ENCODE measurements at regions not wholly inside any gene's neighbourhood (a gene's known extent, or its start where the extent isn't known, plus 50 kb on each side); places are given as distances from the start of the nearest gene placed in this dataset.

DNA sequence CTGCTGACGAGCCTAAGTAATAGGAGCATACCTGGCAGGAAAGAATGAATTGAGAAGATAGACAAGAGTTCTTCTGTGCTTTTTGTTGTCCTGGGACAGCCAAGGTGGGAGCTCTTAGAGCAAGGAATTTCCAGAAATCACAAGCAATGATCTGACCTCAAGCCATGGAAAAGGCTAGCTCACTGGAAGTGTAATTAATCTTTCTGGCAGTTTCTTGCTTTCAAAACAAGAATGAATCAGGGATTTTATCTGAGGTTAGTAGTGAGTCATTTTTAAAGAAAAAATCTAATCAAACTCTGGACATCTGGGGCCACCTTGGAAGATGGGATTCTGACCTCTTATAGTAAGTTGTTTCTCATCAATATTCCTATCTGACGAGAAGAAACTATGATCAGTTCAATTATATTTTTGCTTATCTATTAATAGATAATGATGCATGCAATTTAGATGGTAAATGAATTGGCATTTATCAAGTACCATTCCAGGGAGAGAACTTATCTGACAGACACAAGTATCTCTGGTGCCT lies 98.0 kb downstream of the ADCYAP1 start:
- ChIA-PET POLR2A (no interaction called here), CTCF (no interaction called here)
- TF ChIP-seq ELF4 (IDR thresholded peaks at IDR 0.05): no peak
- no peak for TF ChIP-seq FOXA1 (IDR thresholded peaks at IDR 0.05)
- TF ChIP-seq CTBP1 (IDR thresholded peaks at IDR 0.05; ENCODE audit: borderline replicate concordance): no peak
- TF ChIP-seq HDGF (IDR thresholded peaks at IDR 0.05; ENCODE audit: borderline replicate concordance): no peak
- TF ChIP-seq, protein P1, sequence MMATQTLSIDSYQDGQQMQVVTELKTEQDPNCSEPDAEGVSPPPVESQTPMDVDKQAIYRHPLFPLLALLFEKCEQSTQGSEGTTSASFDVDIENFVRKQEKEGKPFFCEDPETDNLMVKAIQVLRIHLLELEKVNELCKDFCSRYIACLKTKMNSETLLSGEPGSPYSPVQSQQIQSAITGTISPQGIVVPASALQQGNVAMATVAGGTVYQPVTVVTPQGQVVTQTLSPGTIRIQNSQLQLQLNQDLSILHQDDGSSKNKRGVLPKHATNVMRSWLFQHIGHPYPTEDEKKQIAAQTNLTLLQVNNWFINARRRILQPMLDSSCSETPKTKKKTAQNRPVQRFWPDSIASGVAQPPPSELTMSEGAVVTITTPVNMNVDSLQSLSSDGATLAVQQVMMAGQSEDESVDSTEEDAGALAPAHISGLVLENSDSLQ (IDR thresholded peaks at IDR 0.05): no peak
- TF ChIP-seq BHLHE40 (IDR thresholded peaks at IDR 0.05; ENCODE audit: borderline replicate concordance): no peak
- no peak for TF ChIP-seq ZNF384 (IDR thresholded peaks at IDR 0.05)
- TF ChIP-seq NFRKB (IDR thresholded peaks at IDR 0.05): no peak
- no peak for TF ChIP-seq SUZ12 (IDR thresholded peaks at IDR 0.05)
- no peak for TF ChIP-seq L3MBTL2 (conservative IDR thresholded peaks at IDR 0.05)
- no peak for TF ChIP-seq FOXM1 (IDR thresholded peaks at IDR 0.05; ENCODE audit: borderline replicate concordance)
- TF ChIP-seq FOXK2 (IDR thresholded peaks at IDR 0.05): no peak
- no peak for DNase-seq (ENCODE audit: extremely low spot score)

DNA sequence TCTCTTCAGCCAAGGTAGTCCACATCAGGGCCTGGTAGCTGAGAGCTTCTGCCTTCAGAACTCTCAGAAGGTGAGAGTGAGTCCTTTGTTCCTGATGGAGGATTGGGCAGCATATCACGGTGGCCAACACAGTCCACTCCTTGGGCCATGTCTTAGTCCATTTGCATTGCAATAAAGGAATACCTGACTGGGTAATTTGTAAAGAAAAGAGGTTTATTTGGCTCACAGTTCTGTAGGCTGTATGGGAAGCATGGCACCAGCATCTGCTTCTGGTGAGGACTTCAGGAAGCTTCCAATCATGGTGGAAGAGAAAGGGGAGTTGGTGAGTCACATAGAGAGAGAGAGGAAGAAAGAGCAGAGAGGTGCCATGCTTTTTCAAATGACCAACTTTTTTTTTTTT lies 98.8 kb downstream of the ADCYAP1 start:
- TF ChIP-seq FOXK2 (IDR thresholded peaks at IDR 0.05) (no peak), SP1 (IDR thresholded peaks at IDR 0.05) (no peak), FOXM1 (IDR thresholded peaks at IDR 0.05; ENCODE audit: borderline replicate concordance) (no peak), LEF1 (IDR thresholded peaks at IDR 0.05; ENCODE audit: borderline replicate concordance) (no peak), FOXA1 (IDR thresholded peaks at IDR 0.05) (no peak), CTBP1 (IDR thresholded peaks at IDR 0.05; ENCODE audit: borderline replicate concordance) (no peak), NFRKB (IDR thresholded peaks at IDR 0.05) (no peak), ZNF384 (IDR thresholded peaks at IDR 0.05) (no peak), HDGF (IDR thresholded peaks at IDR 0.05; ENCODE audit: borderline replicate concordance) (no peak)
- DNase-seq (ENCODE audit: extremely low spot score): no peak
- CTCF ChIA-PET: no interaction called here
- POLR2A ChIA-PET: no interaction called here

DNA sequence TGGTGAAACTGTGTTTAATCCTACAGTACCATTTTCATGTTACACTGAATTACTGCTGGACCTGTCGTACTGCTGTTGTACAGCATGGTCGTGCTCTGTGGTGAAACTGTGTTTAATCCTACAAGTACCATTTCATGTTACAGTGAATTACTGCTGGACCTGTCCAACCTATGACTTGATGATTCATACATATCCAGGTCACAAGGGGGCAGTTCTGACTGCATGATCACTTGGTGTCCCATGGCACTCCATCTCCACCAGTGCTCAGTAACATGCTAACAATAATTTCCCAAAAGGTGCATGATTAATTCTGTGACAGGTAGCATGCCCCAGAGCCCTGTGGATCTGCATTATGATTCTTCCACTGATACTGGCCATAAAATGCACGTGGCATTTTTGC lies 101.6 kb downstream of the ADCYAP1 start:
- TF ChIP-seq FOXA1 (IDR thresholded peaks at IDR 0.05) (no peak), LEF1 (IDR thresholded peaks at IDR 0.05; ENCODE audit: borderline replicate concordance) (no peak), ELF4 (IDR thresholded peaks at IDR 0.05) (no peak), FOXM1 (IDR thresholded peaks at IDR 0.05; ENCODE audit: borderline replicate concordance) (no peak), SP1 (IDR thresholded peaks at IDR 0.05) (no peak)
- ChIA-PET POLR2A (no interaction called here), CTCF (no interaction called here)
- no peak for DNase-seq (ENCODE audit: extremely low spot score)

- no peak for DNase-seq (ENCODE audit: extremely low spot score)
- ChIA-PET CTCF (no interaction called here), POLR2A (no interaction called here)
- TF ChIP-seq L3MBTL2 (conservative IDR thresholded peaks at IDR 0.05) (no peak), ELF4 (IDR thresholded peaks at IDR 0.05) (no peak), SP1 (IDR thresholded peaks at IDR 0.05) (no peak), ARNT (IDR thresholded peaks at IDR 0.05) (no peak), BHLHE40 (IDR thresholded peaks at IDR 0.05; ENCODE audit: borderline replicate concordance) (no peak), FOXK2 (IDR thresholded peaks at IDR 0.05) (no peak), HDGF (IDR thresholded peaks at IDR 0.05; ENCODE audit: borderline replicate concordance) (no peak), FOXA1 (IDR thresholded peaks at IDR 0.05) (no peak), SUZ12 (IDR thresholded peaks at IDR 0.05) (no peak), ZNF384 (IDR thresholded peaks at IDR 0.05) (no peak), NFRKB (IDR thresholded peaks at IDR 0.05) (no peak), FOXM1 (IDR thresholded peaks at IDR 0.05; ENCODE audit: borderline replicate concordance) (no peak), TARDBP (IDR thresholded peaks at IDR 0.05) (no peak), LEF1 (IDR thresholded peaks at IDR 0.05; ENCODE audit: borderline replicate concordance) (no peak), CTBP1 (IDR thresholded peaks at IDR 0.05; ENCODE audit: borderline replicate concordance) (no peak)
Observed at GRCh38 chr18:1006965-1007364, 102.3 kb downstream of the ADCYAP1 start.

DNA sequence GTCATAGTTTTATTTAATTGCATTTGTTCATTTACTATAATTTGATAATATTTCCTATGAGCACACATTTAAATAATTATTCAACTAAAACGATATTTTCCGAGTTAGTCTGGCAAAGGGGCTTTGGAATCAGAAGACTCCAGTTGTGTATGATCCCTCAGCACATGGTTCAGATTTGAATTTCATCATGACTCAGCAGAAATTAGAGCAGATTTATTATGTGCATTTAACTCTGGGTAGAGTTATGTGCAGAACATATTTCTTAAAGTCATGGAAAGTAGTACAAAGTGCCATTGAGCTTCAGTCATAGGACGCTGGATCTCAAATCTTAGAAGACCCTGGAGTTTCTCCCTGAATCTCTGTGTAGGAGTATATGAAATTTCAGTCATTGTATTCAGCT lies 106.7 kb downstream of the ADCYAP1 start:
- POLR2A ChIA-PET: no interaction called here
- TF ChIP-seq FOXA1 (IDR thresholded peaks at IDR 0.05): no peak
- TF ChIP-seq FOXK2 (IDR thresholded peaks at IDR 0.05): no peak

GRCh38 chr18:1012775-1013174 lies 108.1 kb downstream of the ADCYAP1 start:
- CTCF ChIA-PET: no interaction called here

More for the DNA sequence above, 106.7 kb downstream of the ADCYAP1 start:
- DNase-seq (ENCODE audit: extremely low spot score): no peak
- CTCF ChIA-PET: no interaction called here

GRCh38 chr18:1013951-1014350 lies 109.3 kb downstream of the ADCYAP1 start:
- no peak for DNase-seq (ENCODE audit: extremely low spot score)
- CTCF ChIA-PET: no interaction called here
- POLR2A ChIA-PET: no interaction called here
- TF ChIP-seq NFRKB (IDR thresholded peaks at IDR 0.05) (no peak), ELF4 (IDR thresholded peaks at IDR 0.05) (no peak), CTBP1 (IDR thresholded peaks at IDR 0.05; ENCODE audit: borderline replicate concordance) (no peak), L3MBTL2 (conservative IDR thresholded peaks at IDR 0.05) (no peak), SUZ12 (IDR thresholded peaks at IDR 0.05) (no peak), HDGF (IDR thresholded peaks at IDR 0.05; ENCODE audit: borderline replicate concordance) (no peak), FOXA1 (IDR thresholded peaks at IDR 0.05) (no peak), ARNT (IDR thresholded peaks at IDR 0.05) (no peak), TARDBP (IDR thresholded peaks at IDR 0.05) (no peak), LEF1 (IDR thresholded peaks at IDR 0.05; ENCODE audit: borderline replicate concordance) (no peak), FOXK2 (IDR thresholded peaks at IDR 0.05) (no peak), BHLHE40 (IDR thresholded peaks at IDR 0.05; ENCODE audit: borderline replicate concordance) (no peak), FOXM1 (IDR thresholded peaks at IDR 0.05; ENCODE audit: borderline replicate concordance) (no peak), SP1 (IDR thresholded peaks at IDR 0.05) (no peak)
- TF ChIP-seq, protein P1 (IDR thresholded peaks at IDR 0.05): no peak

More at GRCh38 chr18:1012775-1013174, 108.1 kb downstream of the ADCYAP1 start:
- no peak for DNase-seq (ENCODE audit: extremely low spot score)
- POLR2A ChIA-PET: no interaction called here
- no peak for TF ChIP-seq ELF4 (IDR thresholded peaks at IDR 0.05)
- no peak for TF ChIP-seq NFRKB (IDR thresholded peaks at IDR 0.05)
- no peak for TF ChIP-seq FOXM1 (IDR thresholded peaks at IDR 0.05; ENCODE audit: borderline replicate concordance)
- no peak for TF ChIP-seq BHLHE40 (IDR thresholded peaks at IDR 0.05; ENCODE audit: borderline replicate concordance)
- no peak for TF ChIP-seq L3MBTL2 (conservative IDR thresholded peaks at IDR 0.05)
- TF ChIP-seq ARNT (IDR thresholded peaks at IDR 0.05): no peak
- no peak for TF ChIP-seq HDGF (IDR thresholded peaks at IDR 0.05; ENCODE audit: borderline replicate concordance)
- no peak for TF ChIP-seq SP1 (IDR thresholded peaks at IDR 0.05)
- no peak for TF ChIP-seq SUZ12 (IDR thresholded peaks at IDR 0.05)
- no peak for TF ChIP-seq ZNF384 (IDR thresholded peaks at IDR 0.05)
- no peak for TF ChIP-seq TARDBP (IDR thresholded peaks at IDR 0.05)
- TF ChIP-seq CTBP1 (IDR thresholded peaks at IDR 0.05; ENCODE audit: borderline replicate concordance): no peak
- TF ChIP-seq FOXK2 (IDR thresholded peaks at IDR 0.05): no peak
- TF ChIP-seq, protein P1 (IDR thresholded peaks at IDR 0.05): no peak
- TF ChIP-seq LEF1 (IDR thresholded peaks at IDR 0.05; ENCODE audit: borderline replicate concordance): no peak
- TF ChIP-seq FOXA1 (IDR thresholded peaks at IDR 0.05): no peak

Data from HEK293T (cell line).